ENCODE measurements at regions not wholly inside any gene's neighbourhood (a gene's known extent, or its start where the extent isn't known, plus 50 kb on each side); places are given as distances from the start of the nearest gene placed in this dataset.

DNA sequence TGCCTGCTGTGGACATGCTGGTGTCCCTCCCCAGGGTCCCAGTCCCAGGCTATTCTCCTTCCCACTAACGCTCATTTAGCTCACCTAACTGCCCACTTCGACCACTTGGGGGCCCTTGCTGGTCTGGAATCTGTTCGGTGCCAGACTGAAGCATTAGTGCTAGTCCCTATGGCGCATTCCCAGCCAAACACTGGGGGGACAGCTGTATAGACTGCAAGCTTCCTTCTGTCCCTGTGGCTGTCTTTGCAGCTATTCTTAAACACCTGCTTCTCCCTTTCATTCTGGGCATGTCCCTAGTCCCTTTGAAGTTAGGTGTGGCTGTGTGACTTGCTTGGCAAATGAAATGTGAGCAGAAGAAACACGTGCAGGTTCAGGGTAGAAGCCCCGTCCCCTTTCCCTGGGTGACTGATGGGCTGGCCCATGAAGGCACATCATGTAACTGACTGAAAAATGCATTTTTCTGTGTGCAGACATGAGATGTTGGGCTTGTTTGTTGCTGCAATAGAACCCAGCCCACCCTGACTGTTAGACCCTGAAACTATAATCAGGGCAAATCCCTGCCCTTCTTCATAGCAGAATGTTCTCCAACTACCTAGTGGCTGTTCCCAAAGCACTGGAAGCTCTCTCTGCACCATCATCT, 134.4 kb downstream of the BARX1 start:
- Mint-ChIP-seq H3K4me3 (no peak overlapping the region), H3K27me3 (peaks cover 70% of the 10 kb centered on the region), H3K27ac (no peak overlapping the region), H3K36me3 (ENCODE audit: low read depth) (peaks cover 10% of the 10 kb centered on the region), H3K4me1 (peaks cover 3% of the 10 kb centered on the region)
- no peak for ATAC-seq
- DNase-seq, result no peak
- H3K9me3 ChIP-seq (ENCODE audit: control insufficient read depth, low read length, poor library complexity, severe bottlenecking), result no peaks in the 10 kb centered on the region

- H3K27ac Mint-ChIP-seq, result no peak overlapping the region
- H3K36me3 Mint-ChIP-seq (ENCODE audit: low read depth), result peaks cover 6% of the 10 kb centered on the region
- H3K9me3 ChIP-seq (ENCODE audit: control insufficient read depth, low read length, poor library complexity, severe bottlenecking), result no peaks in the 10 kb centered on the region
- no peaks in the 10 kb centered on the region for H3K4me1 Mint-ChIP-seq
- no peak for ATAC-seq
- no peak overlapping the region for H3K4me3 Mint-ChIP-seq
- peaks cover 70% of the 10 kb centered on the region for H3K27me3 Mint-ChIP-seq
- no peak for DNase-seq
Measured at GRCh38 chr9:93819905-93820304, 135.2 kb downstream of the BARX1 start.

- H3K36me3 Mint-ChIP-seq (ENCODE audit: low read depth), result peaks cover 6% of the 10 kb centered on the region
- peaks cover 3% of the 10 kb centered on the region for H3K4me1 Mint-ChIP-seq
- ATAC-seq (no peak), DNase-seq (no peak)
- peaks cover 72% of the 10 kb centered on the region for H3K27me3 Mint-ChIP-seq
- H3K9me3 ChIP-seq (ENCODE audit: control insufficient read depth, low read length, poor library complexity, severe bottlenecking), result no peaks in the 10 kb centered on the region
- H3K27ac Mint-ChIP-seq, result no peak overlapping the region
- H3K4me3 Mint-ChIP-seq, result no peak overlapping the region
Measured at GRCh38 chr9:93818827-93819472, 136.2 kb downstream of the BARX1 start.

DNA sequence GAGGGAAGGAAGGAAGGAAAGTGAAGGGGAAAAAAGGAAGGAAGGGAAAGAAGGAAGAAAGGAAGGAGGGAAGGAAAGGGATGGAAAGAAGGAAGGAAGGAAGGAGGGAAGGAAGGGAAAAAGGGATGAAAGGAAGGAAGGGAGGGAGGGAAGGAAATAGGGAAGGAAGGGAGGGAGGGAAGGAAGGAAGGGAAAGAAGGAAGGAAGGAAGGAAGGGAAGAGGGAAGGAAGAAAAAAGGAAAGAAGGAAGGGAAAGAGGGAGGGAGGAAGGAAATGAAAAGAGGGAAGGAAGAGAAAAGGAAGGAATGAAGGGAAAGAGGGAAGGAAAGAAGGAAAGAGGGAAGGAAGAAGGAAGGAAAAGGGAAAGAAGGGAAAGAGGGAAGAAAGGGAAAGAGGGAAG, 136.9 kb downstream of the BARX1 start:
- Mint-ChIP-seq H3K27me3 (peaks cover 72% of the 10 kb centered on the region), H3K4me1 (peaks cover 3% of the 10 kb centered on the region), H3K36me3 (ENCODE audit: low read depth) (peaks cover 6% of the 10 kb centered on the region), H3K27ac (no peak overlapping the region), H3K4me3 (no peak overlapping the region)
- DNase-seq, result no peak
- H3K9me3 ChIP-seq (ENCODE audit: control insufficient read depth, low read length, poor library complexity, severe bottlenecking), result no peaks in the 10 kb centered on the region
- ATAC-seq, result no peak

DNA sequence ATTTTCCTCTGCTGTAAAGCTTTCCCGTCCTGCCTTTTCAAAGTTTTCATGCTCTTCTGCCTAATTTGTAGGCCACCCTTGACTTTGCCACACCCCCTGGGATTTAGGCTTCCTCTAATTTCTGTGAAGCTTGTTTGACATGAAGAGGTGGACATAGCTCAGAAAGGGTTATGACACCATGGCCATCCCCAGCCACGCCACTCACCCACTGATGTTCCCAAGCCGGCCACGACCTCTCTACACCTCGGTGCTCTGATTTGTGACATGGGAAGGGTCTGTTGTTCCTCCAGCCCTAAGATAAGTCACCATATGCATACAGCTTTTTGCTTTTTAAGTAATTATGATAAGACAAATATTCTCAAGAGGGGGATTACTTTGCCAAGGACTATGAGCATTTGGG, 139.5 kb downstream of the BARX1 start:
- Mint-ChIP-seq H3K27ac (no peak overlapping the region), H3K27me3 (peaks cover 58% of the 10 kb centered on the region), H3K4me3 (no peak overlapping the region), H3K4me1 (peaks cover 3% of the 10 kb centered on the region), H3K36me3 (ENCODE audit: low read depth) (peaks cover 4% of the 10 kb centered on the region)
- no peak for DNase-seq
- H3K9me3 ChIP-seq (ENCODE audit: control insufficient read depth, low read length, poor library complexity, severe bottlenecking), result no peaks in the 10 kb centered on the region
- no peak for ATAC-seq

DNA sequence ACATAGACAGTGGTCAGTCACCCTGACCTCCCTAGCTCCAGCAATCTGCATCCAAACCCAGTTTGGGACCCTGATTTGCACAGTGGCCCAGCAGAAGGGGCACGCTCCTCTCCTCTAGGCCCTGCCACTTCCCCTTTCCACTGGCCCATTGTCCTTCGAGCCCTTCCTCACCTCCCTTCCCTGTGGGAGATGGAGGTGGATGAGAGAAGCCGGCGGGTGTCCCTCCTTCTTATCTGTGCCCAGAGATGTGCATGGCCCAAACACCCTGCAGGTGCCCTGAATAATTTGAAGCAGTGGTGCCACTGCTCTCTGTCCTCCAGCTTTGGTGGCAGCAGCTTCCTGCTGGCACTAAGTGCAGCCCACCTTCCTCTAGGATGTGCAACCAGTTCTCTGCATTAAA, 140.0 kb downstream of the BARX1 start:
- no peak overlapping the region for H3K4me3 Mint-ChIP-seq
- peaks cover 4% of the 10 kb centered on the region for H3K36me3 Mint-ChIP-seq (ENCODE audit: low read depth)
- no peak overlapping the region for H3K27ac Mint-ChIP-seq
- H3K4me1 Mint-ChIP-seq, result peaks cover 3% of the 10 kb centered on the region
- peaks cover 53% of the 10 kb centered on the region for H3K27me3 Mint-ChIP-seq
- DNase-seq (no peak), ATAC-seq (no peak)
- H3K9me3 ChIP-seq (ENCODE audit: control insufficient read depth, low read length, poor library complexity, severe bottlenecking), result no peaks in the 10 kb centered on the region

DNA sequence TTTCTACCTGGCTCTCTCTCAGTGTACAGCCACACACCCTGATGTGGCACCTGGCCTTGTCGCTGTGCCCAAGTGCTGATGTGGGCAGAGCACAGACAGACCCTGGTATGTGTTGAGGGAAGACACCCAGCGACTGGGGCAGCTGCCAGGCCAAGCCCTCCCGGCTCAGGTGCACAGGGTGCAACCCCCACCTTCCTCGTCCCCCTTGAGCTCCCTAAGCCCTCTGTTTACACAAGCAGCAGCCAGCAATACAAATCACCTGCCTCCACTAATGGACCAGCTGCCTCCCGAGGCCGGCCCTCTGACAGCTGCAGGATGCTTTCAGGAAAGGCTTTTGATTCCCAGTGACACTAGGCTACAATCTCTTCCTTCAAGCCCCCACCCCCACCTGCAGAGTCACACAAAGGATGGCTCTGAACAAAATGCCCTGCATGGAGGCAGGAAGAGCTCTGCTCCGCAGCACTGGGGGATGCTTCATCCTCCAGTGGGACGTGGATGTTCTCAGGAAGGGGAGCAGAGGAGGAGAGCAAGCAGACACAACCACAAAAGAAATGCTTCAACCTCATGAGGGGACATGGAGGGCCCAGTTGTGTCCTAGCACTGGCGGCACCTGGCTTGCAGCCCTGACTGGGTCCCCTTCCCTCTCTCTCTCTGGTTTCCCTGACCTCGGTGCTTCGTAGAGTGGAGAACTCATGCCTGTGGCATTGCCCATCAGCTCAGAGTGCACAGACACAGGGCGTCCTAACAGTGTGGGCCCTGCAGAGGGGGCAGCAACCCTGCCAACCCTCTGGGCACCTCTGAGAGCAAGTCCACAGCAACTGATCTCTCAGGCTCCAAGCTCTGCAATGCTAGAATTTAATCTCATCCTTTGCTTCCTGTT, 140.8 kb downstream of the BARX1 start:
- Mint-ChIP-seq H3K36me3 (ENCODE audit: low read depth) (peaks cover 4% of the 10 kb centered on the region), H3K4me3 (no peak overlapping the region), H3K27me3 (peaks cover 48% of the 10 kb centered on the region), H3K27ac (no peak overlapping the region), H3K4me1 (peaks cover 3% of the 10 kb centered on the region)
- no peaks in the 10 kb centered on the region for H3K9me3 ChIP-seq (ENCODE audit: control insufficient read depth, low read length, poor library complexity, severe bottlenecking)
- no peak for DNase-seq
- ATAC-seq, result no peak

- ATAC-seq (no peak), DNase-seq (no peak)
- Mint-ChIP-seq H3K36me3 (ENCODE audit: low read depth) (peaks cover 3% of the 10 kb centered on the region), H3K4me3 (no peak overlapping the region), H3K27ac (no peak overlapping the region), H3K27me3 (peaks cover 47% of the 10 kb centered on the region), H3K4me1 (peaks cover 3% of the 10 kb centered on the region)
- H3K9me3 ChIP-seq (ENCODE audit: control insufficient read depth, low read length, poor library complexity, severe bottlenecking), result no peaks in the 10 kb centered on the region
Measured at GRCh38 chr9:93813221-93814076, 141.7 kb downstream of the BARX1 start.

DNA sequence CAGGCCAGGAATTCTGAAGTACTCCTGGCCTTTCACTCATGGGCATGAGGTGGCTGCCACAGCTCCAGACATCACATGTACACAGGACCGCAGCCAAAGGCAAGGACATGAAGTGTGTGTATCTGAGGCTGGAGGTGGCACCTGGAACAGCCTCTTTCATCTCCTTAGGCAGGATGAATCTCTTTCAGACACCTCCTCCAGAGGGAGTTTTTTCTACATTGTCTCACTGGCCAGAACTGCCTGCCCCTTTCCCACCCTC, 142.8 kb downstream of the BARX1 start:
- H3K4me1 Mint-ChIP-seq, result peaks cover 3% of the 10 kb centered on the region
- no peak overlapping the region for H3K4me3 Mint-ChIP-seq
- DNase-seq (no peak), ATAC-seq (no peak)
- no peaks in the 10 kb centered on the region for H3K9me3 ChIP-seq (ENCODE audit: control insufficient read depth, low read length, poor library complexity, severe bottlenecking)
- no peak overlapping the region for H3K27ac Mint-ChIP-seq
- peaks cover 47% of the 10 kb centered on the region for H3K27me3 Mint-ChIP-seq
- no peaks in the 10 kb centered on the region for H3K36me3 Mint-ChIP-seq (ENCODE audit: low read depth)

GRCh38 chr9:93810028-93810971, 144.9 kb downstream of the BARX1 start:
- ATAC-seq (no peak), DNase-seq (no peak)
- Mint-ChIP-seq H3K27ac (no peak overlapping the region), H3K36me3 (ENCODE audit: low read depth) (no peaks in the 10 kb centered on the region), H3K4me3 (no peak overlapping the region), H3K4me1 (peaks cover 3% of the 10 kb centered on the region), H3K27me3 (peaks cover 31% of the 10 kb centered on the region)
- no peaks in the 10 kb centered on the region for H3K9me3 ChIP-seq (ENCODE audit: control insufficient read depth, low read length, poor library complexity, severe bottlenecking)

GRCh38 chr9:93809204-93809940, 145.8 kb downstream of the BARX1 start:
- no peak for ATAC-seq
- Mint-ChIP-seq H3K4me3 (no peak overlapping the region), H3K36me3 (ENCODE audit: low read depth) (no peaks in the 10 kb centered on the region), H3K27me3 (peaks cover 21% of the 10 kb centered on the region), H3K4me1 (peaks cover 3% of the 10 kb centered on the region), H3K27ac (no peak overlapping the region)
- no peak for DNase-seq
- no peaks in the 10 kb centered on the region for H3K9me3 ChIP-seq (ENCODE audit: control insufficient read depth, low read length, poor library complexity, severe bottlenecking)

All from T-helper 17 cell (primary cell).